ENCODE measurements at regions not wholly inside any gene's neighbourhood (a gene's known extent, or its start where the extent isn't known, plus 50 kb on each side); places are given as distances from the start of the nearest gene placed in this dataset.

DNA sequence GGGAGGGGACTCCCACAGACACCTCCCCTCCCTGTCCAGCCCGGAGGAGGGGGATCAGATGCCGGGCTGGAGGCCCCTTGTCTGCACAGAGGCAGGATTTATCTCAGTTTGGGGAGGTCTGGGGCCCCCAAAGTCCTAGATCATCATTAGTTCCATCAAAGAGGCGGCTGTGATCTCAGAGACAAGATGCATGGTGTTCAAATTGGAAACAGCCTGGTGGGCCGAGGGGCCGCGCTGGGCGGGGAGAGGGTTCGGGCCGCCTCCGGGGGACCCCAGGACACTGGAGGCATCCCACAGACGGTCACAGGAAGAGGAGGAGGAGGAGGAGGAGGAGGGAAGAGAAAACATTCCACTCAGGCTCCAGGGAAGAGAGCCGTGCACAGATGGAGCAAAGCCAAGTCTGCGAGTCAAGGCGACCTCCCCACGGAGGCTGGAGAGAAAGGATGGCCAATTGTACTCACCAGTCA lies 69.5 kb upstream of the CUX1 start (continued):
- TF ChIP-seq NRF1 (IDR thresholded peaks at IDR 0.05; ENCODE audit: low read depth, low read length): no peak
- TF ChIP-seq TEAD4 (IDR thresholded peaks at IDR 0.05; ENCODE audit: low read depth, low read length): no peak
- no peak for TF ChIP-seq PHF8 (conservative IDR thresholded peaks at IDR 0.05; ENCODE audit: low read depth, low read length)
- TF ChIP-seq CHD1 (IDR thresholded peaks at IDR 0.05; ENCODE audit: low read depth, low read length): no peak
- no peak for TF ChIP-seq CBX5 (IDR thresholded peaks at IDR 0.05; ENCODE audit: low read depth, low read length)
